ENCODE measurements at regions not wholly inside any gene's neighbourhood (a gene's known extent, or its start where the extent isn't known, plus 50 kb on each side); places are given as distances from the start of the nearest gene placed in this dataset.

DNA sequence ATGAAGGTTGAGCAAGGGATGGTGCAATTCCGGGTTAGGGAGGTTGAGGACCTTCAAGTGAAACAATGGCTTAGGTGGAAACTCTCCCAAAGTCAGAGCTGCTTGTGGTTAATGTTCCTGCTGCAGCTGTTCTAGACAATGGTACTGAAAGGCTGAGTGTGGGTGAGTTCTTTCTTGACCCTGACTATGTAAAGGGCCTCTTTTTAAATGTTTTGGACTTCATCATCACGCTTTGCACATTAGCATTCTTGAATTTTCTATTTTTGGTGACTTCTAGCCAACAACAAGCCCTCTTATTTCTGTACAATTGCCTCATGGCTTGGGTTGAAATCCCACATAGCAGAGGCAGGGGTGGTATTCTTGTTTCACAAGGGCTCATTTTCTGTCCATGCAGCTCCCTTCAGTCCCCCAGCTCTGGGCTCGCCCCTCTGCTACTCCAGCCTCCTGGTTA lies 136.3 kb upstream of the ANKRD55 start:
- TF ChIP-seq EZH2phosphoT487 (IDR thresholded peaks at IDR 0.05; ENCODE audit: borderline replicate concordance), result no peak
- TF ChIP-seq, protein P1, sequence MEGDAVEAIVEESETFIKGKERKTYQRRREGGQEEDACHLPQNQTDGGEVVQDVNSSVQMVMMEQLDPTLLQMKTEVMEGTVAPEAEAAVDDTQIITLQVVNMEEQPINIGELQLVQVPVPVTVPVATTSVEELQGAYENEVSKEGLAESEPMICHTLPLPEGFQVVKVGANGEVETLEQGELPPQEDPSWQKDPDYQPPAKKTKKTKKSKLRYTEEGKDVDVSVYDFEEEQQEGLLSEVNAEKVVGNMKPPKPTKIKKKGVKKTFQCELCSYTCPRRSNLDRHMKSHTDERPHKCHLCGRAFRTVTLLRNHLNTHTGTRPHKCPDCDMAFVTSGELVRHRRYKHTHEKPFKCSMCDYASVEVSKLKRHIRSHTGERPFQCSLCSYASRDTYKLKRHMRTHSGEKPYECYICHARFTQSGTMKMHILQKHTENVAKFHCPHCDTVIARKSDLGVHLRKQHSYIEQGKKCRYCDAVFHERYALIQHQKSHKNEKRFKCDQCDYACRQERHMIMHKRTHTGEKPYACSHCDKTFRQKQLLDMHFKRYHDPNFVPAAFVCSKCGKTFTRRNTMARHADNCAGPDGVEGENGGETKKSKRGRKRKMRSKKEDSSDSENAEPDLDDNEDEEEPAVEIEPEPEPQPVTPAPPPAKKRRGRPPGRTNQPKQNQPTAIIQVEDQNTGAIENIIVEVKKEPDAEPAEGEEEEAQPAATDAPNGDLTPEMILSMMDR (conservative IDR thresholded peaks at IDR 0.05; ENCODE audit: low read length), result no peak
- H3K9me2 ChIP-seq (replicated peaks; ENCODE audit: low read depth, low read length), result no peaks in the 10 kb centered on the region
- no peak overlapping the region for H3K9ac ChIP-seq (ENCODE audit: low read depth, low read length, poor library complexity, severe bottlenecking)
- no peaks in the 10 kb centered on the region for H3F3A ChIP-seq (ENCODE audit: low read depth)
- no peak overlapping the region for H2AFZ ChIP-seq (ENCODE audit: low read length)
- H4K20me1 ChIP-seq (ENCODE audit: insufficient read depth, low read length, poor library complexity, severe bottlenecking), result no peaks in the 10 kb centered on the region
- peaks cover 6% of the 10 kb centered on the region for H3K4me1 ChIP-seq (ENCODE audit: insufficient read depth, low read length, poor library complexity, severe bottlenecking)
- no peaks in the 10 kb centered on the region for H3K36me3 ChIP-seq (ENCODE audit: insufficient read depth, low read length)
- H3K4me2 ChIP-seq (ENCODE audit: low read depth, low read length, poor library complexity, severe bottlenecking), result no peak overlapping the region
- no peaks in the 10 kb centered on the region for H3K9me3 ChIP-seq (ENCODE audit: insufficient read depth, low read depth, low read length)
- no peaks in the 10 kb centered on the region for H3K27me3 ChIP-seq (ENCODE audit: insufficient read depth, low read length, poor library complexity, severe bottlenecking)
- no peaks in the 10 kb centered on the region for H3K79me2 ChIP-seq (ENCODE audit: insufficient read depth, low read length)
- H3K4me3 ChIP-seq (ENCODE audit: low read length, poor library complexity, severe bottlenecking), result no peak overlapping the region

DNA sequence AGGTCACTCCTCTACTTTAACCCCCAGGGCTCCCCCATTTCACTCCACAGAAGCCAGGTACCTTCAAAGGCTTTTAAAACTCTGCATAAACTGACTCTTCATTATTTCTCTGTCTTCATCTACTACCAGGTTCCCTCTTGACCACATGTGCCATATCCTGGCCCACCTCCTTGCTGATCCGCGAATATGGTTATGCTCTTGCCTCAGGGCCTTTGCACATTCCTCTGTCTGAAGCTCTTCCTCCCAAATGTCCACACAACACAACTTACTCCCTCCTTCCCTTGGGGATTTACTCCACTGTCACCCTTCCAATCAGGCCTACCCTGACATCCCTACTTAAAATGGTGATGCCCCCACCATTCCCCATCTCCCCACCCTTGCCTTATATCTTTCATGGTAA lies 134.6 kb upstream of the ANKRD55 start:
- no peaks in the 10 kb centered on the region for H3K9me2 ChIP-seq (replicated peaks; ENCODE audit: low read depth, low read length)
- H3K4me1 ChIP-seq (ENCODE audit: insufficient read depth, low read length, poor library complexity, severe bottlenecking), result peaks cover 6% of the 10 kb centered on the region
- no peaks in the 10 kb centered on the region for H3F3A ChIP-seq (ENCODE audit: low read depth)
- no peak overlapping the region for H2AFZ ChIP-seq (ENCODE audit: low read length)
- no peaks in the 10 kb centered on the region for H3K36me3 ChIP-seq (ENCODE audit: insufficient read depth, low read length)
- no peak overlapping the region for H3K4me3 ChIP-seq (ENCODE audit: low read length, poor library complexity, severe bottlenecking)
- no peak overlapping the region for H3K9ac ChIP-seq (ENCODE audit: low read depth, low read length, poor library complexity, severe bottlenecking)
- no peaks in the 10 kb centered on the region for H3K79me2 ChIP-seq (ENCODE audit: insufficient read depth, low read length)
- no peaks in the 10 kb centered on the region for H3K9me3 ChIP-seq (ENCODE audit: insufficient read depth, low read depth, low read length)
- H3K27me3 ChIP-seq (ENCODE audit: insufficient read depth, low read length, poor library complexity, severe bottlenecking), result no peaks in the 10 kb centered on the region
- TF ChIP-seq EZH2phosphoT487 (IDR thresholded peaks at IDR 0.05; ENCODE audit: borderline replicate concordance), result no peak
- TF ChIP-seq, protein P1 (conservative IDR thresholded peaks at IDR 0.05; ENCODE audit: low read length), result no peak
- H4K20me1 ChIP-seq (ENCODE audit: insufficient read depth, low read length, poor library complexity, severe bottlenecking), result no peaks in the 10 kb centered on the region
- H3K4me2 ChIP-seq (ENCODE audit: low read depth, low read length, poor library complexity, severe bottlenecking), result no peak overlapping the region

DNA sequence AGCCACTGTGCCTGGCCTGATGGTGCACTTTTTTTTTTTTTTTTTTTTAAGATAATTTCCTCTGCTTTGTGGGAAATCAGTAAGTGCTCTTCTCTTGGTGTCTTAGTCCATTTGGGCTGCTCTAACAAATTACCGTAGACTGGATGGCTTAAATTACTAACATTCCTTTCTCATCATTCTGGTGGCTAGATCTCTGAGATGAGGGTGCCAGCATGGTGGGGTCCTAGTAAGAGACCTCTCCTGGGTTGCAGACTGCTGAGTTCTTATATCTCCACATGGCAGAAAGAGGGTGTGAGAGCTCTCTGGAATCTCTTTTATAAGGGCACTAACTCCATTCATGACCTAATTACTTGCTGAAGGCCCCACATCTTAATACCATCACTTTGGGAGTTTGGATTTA lies 133.9 kb upstream of the ANKRD55 start:
- Histone ChIP-seq H3K36me3 (ENCODE audit: insufficient read depth, low read length) (no peaks in the 10 kb centered on the region), H3K9me2 (replicated peaks; ENCODE audit: low read depth, low read length) (no peaks in the 10 kb centered on the region), H3K4me3 (ENCODE audit: low read length, poor library complexity, severe bottlenecking) (no peak overlapping the region), H3K9ac (ENCODE audit: low read depth, low read length, poor library complexity, severe bottlenecking) (no peak overlapping the region), H2AFZ (ENCODE audit: low read length) (no peak overlapping the region), H3K79me2 (ENCODE audit: insufficient read depth, low read length) (no peaks in the 10 kb centered on the region), H3K9me3 (ENCODE audit: insufficient read depth, low read depth, low read length) (no peaks in the 10 kb centered on the region), H4K20me1 (ENCODE audit: insufficient read depth, low read length, poor library complexity, severe bottlenecking) (no peaks in the 10 kb centered on the region), H3K4me2 (ENCODE audit: low read depth, low read length, poor library complexity, severe bottlenecking) (no peak overlapping the region), H3K4me1 (ENCODE audit: insufficient read depth, low read length, poor library complexity, severe bottlenecking) (peaks cover 6% of the 10 kb centered on the region), H3K27me3 (ENCODE audit: insufficient read depth, low read length, poor library complexity, severe bottlenecking) (no peaks in the 10 kb centered on the region), H3F3A (ENCODE audit: low read depth) (no peaks in the 10 kb centered on the region)
- TF ChIP-seq, protein P1 (conservative IDR thresholded peaks at IDR 0.05; ENCODE audit: low read length), result no peak
- no peak for TF ChIP-seq EZH2phosphoT487 (IDR thresholded peaks at IDR 0.05; ENCODE audit: borderline replicate concordance)

All from Loucy (cell line).